ENCODE measurements at regions not wholly inside any gene's neighbourhood (a gene's known extent, or its start where the extent isn't known, plus 50 kb on each side); places are given as distances from the start of the nearest gene placed in this dataset.

DNA sequence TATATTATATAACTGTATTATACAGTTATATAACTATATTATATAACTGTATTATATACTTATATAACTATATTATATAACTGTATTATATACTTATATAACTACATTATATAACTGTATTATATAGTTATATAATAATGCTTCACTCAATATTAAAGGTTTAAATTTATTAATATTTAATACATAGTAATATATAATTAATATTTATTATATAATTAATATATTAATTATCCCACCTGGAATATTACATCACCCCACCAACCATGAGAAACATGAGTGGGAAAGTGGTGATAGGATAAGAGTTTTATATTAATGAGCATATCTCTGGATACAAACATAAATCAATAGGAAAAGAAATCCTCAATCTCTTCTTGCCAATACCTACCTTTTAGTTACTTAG lies 487.1 kb upstream of the LRRTM4 start:
- ATAC-seq: no peak
- TF ChIP-seq ZNF70 (CRISPR knock-in tag; IDR thresholded peaks at IDR 0.05) (no peak), TCF4 (CRISPR knock-in tag; IDR thresholded peaks at IDR 0.05; ENCODE audit: borderline replicate concordance) (no peak), ZC3H10 (CRISPR knock-in tag; IDR thresholded peaks at IDR 0.05) (no peak), TOX (CRISPR knock-in tag; IDR thresholded peaks at IDR 0.05; ENCODE audit: borderline replicate concordance) (no peak)
- TF ChIP-seq, protein P1, sequence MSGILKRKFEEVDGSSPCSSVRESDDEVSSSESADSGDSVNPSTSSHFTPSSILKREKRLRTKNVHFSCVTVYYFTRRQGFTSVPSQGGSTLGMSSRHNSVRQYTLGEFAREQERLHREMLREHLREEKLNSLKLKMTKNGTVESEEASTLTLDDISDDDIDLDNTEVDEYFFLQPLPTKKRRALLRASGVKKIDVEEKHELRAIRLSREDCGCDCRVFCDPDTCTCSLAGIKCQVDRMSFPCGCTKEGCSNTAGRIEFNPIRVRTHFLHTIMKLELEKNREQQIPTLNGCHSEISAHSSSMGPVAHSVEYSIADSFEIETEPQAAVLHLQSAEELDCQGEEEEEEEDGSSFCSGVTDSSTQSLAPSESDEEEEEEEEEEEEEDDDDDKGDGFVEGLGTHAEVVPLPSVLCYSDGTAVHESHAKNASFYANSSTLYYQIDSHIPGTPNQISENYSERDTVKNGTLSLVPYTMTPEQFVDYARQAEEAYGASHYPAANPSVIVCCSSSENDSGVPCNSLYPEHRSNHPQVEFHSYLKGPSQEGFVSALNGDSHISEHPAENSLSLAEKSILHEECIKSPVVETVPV (CRISPR knock-in tag; IDR thresholded peaks at IDR 0.05): no peak
- TF ChIP-seq, protein P2, sequence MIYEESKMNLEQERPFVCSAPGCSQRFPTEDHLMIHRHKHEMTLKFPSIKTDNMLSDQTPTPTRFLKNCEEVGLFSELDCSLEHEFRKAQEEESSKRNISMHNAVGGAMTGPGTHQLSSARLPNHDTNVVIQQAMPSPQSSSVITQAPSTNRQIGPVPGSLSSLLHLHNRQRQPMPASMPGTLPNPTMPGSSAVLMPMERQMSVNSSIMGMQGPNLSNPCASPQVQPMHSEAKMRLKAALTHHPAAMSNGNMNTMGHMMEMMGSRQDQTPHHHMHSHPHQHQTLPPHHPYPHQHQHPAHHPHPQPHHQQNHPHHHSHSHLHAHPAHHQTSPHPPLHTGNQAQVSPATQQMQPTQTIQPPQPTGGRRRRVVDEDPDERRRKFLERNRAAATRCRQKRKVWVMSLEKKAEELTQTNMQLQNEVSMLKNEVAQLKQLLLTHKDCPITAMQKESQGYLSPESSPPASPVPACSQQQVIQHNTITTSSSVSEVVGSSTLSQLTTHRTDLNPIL (CRISPR knock-in tag; IDR thresholded peaks at IDR 0.05; ENCODE audit: low read depth): no peak
- TF ChIP-seq, protein P3, sequence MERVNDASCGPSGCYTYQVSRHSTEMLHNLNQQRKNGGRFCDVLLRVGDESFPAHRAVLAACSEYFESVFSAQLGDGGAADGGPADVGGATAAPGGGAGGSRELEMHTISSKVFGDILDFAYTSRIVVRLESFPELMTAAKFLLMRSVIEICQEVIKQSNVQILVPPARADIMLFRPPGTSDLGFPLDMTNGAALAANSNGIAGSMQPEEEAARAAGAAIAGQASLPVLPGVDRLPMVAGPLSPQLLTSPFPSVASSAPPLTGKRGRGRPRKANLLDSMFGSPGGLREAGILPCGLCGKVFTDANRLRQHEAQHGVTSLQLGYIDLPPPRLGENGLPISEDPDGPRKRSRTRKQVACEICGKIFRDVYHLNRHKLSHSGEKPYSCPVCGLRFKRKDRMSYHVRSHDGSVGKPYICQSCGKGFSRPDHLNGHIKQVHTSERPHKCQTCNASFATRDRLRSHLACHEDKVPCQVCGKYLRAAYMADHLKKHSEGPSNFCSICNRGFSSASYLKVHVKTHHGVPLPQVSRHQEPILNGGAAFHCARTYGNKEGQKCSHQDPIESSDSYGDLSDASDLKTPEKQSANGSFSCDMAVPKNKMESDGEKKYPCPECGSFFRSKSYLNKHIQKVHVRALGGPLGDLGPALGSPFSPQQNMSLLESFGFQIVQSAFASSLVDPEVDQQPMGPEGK (CRISPR knock-in tag; IDR thresholded peaks at IDR 0.05; ENCODE audit: borderline replicate concordance): no peak

DNA sequence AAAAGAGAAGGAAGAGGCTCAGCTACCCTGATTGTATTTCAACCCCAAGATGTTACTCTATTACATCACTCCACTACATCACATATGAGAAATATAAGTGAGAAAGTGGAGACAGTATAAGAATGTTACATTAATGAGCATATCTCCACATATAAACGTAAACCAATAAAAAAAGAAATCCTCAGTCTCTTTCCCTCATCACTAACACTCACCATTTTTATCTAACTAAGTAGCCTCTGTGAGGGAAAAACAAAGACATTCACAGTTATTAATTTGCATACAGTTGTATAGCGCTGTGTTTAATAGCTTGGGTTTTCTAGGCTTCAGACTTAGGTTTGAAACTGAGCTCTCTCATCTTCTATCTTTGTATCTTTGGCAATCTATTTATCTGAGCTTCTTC lies 489.1 kb upstream of the LRRTM4 start:
- no peak for ATAC-seq
- no peak for TF ChIP-seq ISL1 (CRISPR knock-in tag; IDR thresholded peaks at IDR 0.05)
- no peak for TF ChIP-seq CSDC2 (CRISPR knock-in tag; IDR thresholded peaks at IDR 0.05)
- TF ChIP-seq, protein P2 (CRISPR knock-in tag; IDR thresholded peaks at IDR 0.05; ENCODE audit: low read depth): no peak
- no peak for TF ChIP-seq ARNTL (CRISPR knock-in tag; IDR thresholded peaks at IDR 0.05; ENCODE audit: borderline replicate concordance, low read depth)
- no peak for TF ChIP-seq PPARA (CRISPR knock-in tag; IDR thresholded peaks at IDR 0.05; ENCODE audit: borderline replicate concordance)
- no peak for TF ChIP-seq ZC3H10 (CRISPR knock-in tag; IDR thresholded peaks at IDR 0.05)
- TF ChIP-seq, protein P4, sequence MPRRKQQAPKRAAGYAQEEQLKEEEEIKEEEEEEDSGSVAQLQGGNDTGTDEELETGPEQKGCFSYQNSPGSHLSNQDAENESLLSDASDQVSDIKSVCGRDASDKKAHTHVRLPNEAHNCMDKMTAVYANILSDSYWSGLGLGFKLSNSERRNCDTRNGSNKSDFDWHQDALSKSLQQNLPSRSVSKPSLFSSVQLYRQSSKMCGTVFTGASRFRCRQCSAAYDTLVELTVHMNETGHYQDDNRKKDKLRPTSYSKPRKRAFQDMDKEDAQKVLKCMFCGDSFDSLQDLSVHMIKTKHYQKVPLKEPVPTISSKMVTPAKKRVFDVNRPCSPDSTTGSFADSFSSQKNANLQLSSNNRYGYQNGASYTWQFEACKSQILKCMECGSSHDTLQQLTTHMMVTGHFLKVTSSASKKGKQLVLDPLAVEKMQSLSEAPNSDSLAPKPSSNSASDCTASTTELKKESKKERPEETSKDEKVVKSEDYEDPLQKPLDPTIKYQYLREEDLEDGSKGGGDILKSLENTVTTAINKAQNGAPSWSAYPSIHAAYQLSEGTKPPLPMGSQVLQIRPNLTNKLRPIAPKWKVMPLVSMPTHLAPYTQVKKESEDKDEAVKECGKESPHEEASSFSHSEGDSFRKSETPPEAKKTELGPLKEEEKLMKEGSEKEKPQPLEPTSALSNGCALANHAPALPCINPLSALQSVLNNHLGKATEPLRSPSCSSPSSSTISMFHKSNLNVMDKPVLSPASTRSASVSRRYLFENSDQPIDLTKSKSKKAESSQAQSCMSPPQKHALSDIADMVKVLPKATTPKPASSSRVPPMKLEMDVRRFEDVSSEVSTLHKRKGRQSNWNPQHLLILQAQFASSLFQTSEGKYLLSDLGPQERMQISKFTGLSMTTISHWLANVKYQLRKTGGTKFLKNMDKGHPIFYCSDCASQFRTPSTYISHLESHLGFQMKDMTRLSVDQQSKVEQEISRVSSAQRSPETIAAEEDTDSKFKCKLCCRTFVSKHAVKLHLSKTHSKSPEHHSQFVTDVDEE (CRISPR knock-in tag; IDR thresholded peaks at IDR 0.05): no peak
- TF ChIP-seq ZNF70 (CRISPR knock-in tag; IDR thresholded peaks at IDR 0.05): no peak
- no peak for TF ChIP-seq SNAI2 (CRISPR knock-in tag; IDR thresholded peaks at IDR 0.05)
- no peak for TF ChIP-seq ZFP3 (CRISPR knock-in tag; IDR thresholded peaks at IDR 0.05)
- TF ChIP-seq, protein P5, sequence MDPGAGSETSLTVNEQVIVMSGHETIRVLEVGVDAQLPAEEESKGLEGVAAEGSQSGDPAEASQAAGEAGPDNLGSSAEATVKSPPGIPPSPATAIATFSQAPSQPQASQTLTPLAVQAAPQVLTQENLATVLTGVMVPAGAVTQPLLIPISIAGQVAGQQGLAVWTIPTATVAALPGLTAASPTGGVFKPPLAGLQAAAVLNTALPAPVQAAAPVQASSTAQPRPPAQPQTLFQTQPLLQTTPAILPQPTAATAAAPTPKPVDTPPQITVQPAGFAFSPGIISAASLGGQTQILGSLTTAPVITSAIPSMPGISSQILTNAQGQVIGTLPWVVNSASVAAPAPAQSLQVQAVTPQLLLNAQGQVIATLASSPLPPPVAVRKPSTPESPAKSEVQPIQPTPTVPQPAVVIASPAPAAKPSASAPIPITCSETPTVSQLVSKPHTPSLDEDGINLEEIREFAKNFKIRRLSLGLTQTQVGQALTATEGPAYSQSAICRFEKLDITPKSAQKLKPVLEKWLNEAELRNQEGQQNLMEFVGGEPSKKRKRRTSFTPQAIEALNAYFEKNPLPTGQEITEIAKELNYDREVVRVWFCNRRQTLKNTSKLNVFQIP (CRISPR knock-in tag; IDR thresholded peaks at IDR 0.05; ENCODE audit: borderline replicate concordance, low read depth): no peak
- TF ChIP-seq, protein P3 (CRISPR knock-in tag; IDR thresholded peaks at IDR 0.05; ENCODE audit: borderline replicate concordance): no peak
- no peak for TF ChIP-seq ESRRG (CRISPR knock-in tag; IDR thresholded peaks at IDR 0.05)
- no peak for TF ChIP-seq GLIS3 (CRISPR knock-in tag; IDR thresholded peaks at IDR 0.05)

Data from SK-N-SH treated with all-trans-retinoic acid at 6 μM for 48 hours (cell line).